Inflammatory macrophage (primary cell): ENCODE measurements at regions not wholly inside any gene's neighbourhood (a gene's known extent, or its start where the extent isn't known, plus 50 kb on each side); places are given as distances from the start of the nearest gene placed in this dataset.
A peak's percentile ranks its signal among the peaks of the same experiment; 100 is the strongest.
"Not testable (repeated sequence)": the region's sequence is repeated elsewhere in the genome, so short reads cannot be mapped to it uniquely, and the experiment has no call there.

ENCODE experiments used
- DNase-seq, 2 donors: peaks; one replicate each; pipeline ENCODE4 v3.0.0-alpha.2; 2020 to 2022

DNA sequence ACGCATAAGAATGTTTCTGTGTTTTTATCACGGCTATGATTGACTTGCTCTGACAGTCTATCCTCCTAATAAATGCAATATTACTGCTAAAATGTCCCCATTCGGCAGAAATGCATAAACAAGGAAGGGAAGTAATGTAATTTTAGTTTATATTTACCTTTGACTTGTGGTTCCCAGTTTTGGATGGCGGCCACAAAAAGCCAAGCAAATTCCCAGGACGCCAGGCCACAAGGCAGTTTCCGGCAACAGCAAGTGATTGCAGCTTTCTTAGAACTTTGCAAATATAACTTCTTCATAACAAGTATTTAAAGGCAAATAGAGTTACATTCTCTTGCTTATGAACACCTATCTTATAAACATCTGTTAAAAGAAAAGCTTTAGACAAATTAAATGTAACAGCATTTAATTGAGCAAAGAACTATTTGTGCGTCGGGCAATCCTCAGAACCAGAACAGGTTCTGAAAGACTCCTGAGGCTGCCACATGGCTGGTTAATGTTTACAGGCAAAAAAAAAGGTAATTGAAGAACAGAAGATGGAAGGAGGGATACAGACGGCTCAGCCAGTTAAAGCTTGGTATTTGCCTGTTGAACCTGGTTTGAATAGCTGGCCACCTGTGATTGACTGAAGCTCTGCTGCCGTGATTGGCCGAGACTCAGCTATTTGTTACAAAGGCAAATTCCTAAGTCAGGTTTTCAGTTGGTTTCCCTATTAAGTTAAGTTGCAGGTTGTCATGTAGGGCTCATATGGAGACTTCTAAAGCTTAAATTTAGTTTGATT lies 80.8 kb downstream of the C21orf91 start:
- no peak for DNase-seq

DNA sequence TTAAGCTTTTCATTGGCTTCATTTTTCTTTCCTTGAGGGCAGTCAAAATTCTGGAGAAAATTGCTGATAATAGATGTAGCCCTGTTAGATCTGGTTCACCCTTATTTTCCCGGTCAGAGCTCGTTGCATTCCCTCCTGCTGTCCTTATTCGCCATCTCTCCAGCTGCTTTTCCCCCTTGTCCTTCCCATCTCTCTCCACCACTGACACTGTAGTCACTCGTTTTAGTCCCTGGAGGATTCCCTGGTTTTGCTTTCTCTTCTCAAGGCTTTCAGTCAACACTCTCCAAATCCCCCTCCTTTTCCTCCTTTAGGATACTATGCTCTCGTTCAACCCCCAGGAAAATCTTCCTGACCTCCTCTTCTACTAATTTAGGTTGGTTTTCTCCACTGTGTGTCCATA lies 83.1 kb downstream of the C21orf91 start:
- no peak for DNase-seq

DNA sequence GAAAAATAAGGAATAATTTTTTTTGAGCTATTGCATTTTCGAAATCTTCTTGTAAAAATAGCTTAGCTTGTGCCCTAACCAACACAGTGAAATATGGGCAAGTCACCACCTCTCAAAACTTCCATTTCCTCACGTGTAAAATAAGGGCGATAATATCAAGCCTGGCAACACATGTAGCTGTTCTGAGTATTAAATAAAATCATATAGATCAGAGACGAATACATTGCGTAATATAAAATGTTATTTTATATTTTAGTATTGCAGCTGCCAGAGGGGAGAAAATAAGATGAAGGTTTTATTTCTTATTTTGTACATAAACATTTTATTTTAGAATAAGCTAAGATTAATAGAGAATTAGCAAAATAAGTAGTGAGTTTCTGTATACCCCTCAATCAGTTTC lies 85.9 kb downstream of the C21orf91 start:
- no peak for DNase-seq

DNA sequence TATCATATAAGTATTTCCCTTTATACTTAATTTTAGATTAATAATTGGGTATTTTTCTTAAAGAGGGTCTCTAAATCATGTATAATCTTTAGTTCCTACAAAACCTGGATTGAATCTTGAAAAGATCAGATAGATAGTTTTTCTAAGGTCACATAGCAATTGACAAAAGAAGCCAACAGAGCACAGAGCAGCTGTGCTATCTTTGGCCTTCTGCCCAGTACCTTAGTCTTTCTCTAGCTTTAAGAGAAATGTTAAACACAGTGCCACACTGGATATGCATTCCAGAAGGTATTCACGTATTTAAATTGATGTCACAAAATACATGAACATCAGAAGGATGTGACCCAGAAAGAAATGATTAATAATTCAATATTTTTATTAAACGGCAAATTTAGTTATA lies 86.8 kb downstream of the C21orf91 start:
- no peak for DNase-seq

DNA sequence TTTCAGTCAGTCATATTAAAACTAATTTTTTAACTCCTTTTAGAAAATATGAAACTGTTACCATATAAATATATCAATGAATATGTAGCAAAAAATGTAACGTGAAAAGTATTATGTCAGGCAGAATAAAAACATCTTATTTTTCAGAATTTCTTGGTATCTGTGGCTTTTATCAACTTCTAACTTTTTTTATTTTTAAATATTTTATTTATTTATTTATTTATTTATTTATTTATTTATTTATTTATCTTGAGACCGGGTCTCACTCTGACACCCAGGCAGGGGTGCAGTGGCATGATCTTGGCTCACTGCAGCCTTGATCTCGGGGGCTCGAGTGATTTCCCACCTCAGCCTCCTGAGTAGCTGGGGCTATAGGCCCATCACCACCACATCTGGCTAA lies 87.6 kb downstream of the C21orf91 start:
- DNase-seq = no peak

DNA sequence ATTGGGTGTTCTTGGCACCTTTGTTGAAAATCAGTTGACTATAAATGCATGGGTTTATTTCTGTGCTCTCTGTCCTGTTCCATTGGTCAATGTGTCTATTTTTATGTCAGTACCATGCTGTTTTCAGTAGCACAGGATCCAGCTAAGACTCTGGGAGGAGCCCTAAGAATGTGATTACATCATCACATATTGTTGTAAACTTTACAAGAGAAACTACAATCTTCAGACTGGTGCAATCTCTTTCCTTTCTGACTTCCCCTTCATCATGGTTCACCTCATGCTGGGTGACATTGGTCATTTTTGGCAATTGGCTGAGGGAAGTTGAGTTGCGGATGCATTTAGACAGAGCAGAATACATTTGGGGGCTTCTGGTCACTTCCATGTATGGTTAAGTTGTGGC lies 88.4 kb downstream of the C21orf91 start:
- peak; percentile 58 to 87 for DNase-seq

DNA sequence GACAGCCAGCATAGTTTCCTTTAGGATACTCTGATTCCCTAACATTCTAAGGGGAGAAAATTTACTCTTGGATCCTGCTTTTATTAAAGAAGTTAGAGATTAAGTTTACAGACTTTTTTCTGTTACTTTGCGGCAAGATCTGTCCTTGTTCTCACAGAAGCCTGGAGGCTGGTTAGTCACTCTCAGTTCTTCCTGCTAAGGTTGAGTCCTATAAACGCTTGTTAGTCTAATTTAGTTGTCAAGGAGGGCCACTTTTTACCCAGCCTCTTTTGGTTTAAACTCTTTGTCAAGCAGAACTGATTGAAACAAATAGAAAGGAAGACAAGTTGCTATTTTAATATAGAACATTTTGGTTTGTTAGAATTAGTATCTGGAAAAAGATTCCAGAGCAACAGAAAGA lies 89.7 kb downstream of the C21orf91 start:
- DNase-seq = no peak

DNA sequence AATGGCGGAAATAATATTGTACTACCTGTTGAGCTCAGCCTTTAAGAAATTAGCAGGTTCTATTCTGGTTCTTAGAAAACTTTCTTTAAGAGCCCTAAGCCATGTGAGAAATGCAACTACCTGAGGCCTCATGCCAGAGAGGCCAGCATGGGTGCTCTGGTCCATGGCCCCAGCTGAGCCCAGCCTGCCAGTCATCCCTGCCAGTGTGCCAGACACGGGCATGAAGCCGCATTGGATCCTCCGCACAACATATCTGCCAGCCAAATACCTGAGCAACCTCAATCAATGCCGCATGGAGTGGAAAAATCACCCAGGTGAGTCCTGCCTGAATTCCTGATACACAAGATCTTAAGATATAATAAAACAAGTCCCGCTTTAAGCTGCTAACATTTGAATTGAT lies 91.8 kb downstream of the C21orf91 start:
- no peak for DNase-seq

DNA sequence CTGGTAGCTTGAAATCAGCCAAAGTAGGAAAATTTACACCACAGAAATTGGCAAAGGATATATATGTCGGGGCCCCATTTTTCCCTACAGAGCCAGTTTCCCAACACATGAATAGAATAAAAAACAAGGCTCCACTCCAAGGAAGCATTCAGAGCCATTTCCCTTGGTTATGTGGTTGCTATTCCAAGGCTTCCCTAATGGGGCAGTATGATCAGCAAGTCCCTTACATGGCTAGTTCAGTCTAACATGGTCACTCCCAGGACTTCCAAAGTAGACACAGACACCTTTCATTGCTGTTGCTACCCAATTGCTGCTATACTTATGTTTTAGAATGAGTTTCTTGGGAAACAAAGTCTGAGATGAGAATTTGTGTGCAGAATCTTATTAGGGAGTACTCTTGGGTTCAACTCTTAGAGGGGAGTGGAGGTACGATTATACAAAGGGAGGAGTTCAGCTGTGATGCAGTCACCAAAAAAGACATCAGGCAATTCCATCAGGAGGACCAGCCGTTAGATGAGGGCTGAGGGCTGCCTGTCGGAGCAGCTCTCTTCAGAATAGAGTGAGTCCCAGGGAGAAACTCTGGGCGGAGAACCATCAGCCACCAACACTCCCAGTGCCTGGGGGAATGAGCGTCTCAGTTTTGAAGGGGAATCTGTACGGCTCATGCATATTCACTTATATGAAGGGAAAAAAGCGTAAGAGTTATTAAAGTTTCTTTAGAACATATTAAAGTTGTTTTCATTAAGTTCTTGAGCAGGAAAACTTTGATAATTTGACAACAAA lies 92.9 kb downstream of the C21orf91 start:
- peak in 1 of 2 donors; percentile 5 for DNase-seq

DNA sequence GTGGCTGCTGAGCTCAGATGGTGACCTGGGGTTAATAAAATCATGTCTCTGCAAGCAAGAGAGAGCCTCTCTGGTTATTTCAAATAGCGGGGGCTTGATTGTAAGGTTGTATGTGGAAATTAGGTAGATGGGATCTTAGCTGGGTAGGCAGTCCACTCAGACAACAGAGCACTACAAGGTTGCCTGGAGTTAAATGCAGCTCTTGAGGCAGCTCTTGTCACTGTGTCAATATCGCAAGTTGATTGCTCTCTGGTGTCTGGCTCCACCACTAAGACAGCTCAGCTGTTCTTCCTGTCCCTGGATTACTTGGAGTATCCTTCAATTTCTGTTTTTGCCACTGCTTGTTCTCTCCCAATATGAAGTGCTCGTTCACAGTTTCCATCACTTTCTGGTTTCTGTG lies 93.8 kb downstream of the C21orf91 start:
- no peak for DNase-seq

DNA sequence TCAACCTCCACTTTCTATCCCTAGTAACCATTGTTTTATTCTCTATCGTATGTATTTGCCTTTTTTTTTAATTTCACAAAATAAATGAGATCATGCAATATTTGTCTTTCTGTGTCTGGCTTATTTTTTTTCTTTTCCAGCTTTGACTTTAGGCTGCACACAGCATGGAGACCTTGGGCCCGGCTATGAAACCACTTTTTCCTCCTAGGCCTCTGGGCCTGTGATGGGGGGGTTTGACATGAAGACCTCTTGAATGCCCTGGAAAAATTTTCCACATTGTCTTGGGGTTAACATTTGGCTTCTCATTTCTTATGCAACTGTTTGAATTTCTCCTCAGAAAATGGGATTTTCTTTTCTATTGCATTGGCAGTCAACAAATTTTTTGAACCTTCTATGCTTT lies 100.2 kb upstream of the BTG3 start:
- DNase-seq = no peak

DNA sequence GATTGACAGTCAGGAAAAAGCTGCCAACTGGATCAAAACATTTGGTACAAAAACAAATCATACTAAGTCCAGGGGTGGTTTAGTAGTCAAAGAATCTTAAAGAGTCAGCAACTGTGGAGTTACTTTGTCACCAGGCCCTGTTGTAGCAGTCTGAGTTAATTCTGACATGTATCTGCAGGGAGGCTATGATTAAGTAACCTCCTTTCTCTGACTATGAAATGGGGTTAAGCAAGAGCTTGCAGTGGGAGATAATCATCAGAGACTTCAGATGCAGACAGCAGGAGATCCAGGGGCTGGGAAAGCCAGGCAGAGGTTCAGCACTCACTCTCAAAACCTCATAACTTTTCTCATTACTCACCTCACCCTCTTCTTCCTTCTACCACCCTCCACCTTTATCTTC lies 99.2 kb upstream of the BTG3 start:
- peak in 1 of 2 donors; percentile 10 for DNase-seq

DNA sequence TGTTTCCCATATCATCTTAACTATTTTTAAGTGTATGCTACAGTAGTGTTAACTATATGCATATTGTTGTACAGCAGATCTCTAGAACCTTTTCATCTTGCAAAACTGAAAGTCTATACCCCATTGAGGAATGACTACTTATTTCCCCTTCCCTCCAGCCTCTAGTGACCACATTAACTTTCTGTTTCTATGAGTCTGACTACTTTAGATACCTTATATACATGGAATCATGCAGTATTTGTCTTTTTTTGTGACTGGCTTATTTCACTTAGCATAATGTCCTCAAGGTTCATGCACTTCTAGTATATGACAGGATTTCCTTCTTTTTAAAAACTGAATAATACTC lies 96.5 kb upstream of the BTG3 start:
- no peak for DNase-seq

DNA sequence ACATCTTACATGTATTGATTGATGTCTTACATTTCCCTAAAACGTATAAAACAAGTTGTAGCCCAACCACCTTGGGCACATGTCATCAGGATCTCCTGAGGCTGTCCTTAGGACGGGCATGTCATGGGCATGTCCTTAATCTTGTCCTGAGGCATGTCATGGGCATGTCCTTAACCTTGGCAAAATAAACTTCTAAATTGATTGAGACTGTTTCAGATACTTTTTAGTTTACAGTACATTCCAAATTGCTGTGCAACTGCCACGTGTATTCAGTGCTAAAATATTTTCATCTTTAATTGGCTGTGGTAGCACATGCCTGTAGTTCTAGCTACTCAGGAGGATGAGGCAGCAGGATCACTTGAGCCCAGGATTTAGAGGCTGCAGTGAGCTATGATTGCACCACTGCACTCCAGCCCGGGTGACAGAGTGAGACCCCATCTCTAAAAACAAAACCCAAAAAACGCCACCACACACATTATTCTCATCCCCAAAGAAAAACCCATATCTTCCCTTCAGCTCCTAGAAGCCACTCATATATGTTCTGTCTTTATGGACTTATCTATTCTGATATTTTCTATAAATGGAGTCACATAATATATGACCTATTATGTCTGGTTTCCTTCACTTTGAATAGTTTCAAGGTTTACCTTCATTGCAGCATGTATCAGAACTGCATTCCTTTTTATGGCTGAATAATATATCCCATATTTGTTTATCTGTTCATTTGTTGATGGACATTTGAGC lies 96.0 kb upstream of the BTG3 start:
- DNase-seq = no peak

DNA sequence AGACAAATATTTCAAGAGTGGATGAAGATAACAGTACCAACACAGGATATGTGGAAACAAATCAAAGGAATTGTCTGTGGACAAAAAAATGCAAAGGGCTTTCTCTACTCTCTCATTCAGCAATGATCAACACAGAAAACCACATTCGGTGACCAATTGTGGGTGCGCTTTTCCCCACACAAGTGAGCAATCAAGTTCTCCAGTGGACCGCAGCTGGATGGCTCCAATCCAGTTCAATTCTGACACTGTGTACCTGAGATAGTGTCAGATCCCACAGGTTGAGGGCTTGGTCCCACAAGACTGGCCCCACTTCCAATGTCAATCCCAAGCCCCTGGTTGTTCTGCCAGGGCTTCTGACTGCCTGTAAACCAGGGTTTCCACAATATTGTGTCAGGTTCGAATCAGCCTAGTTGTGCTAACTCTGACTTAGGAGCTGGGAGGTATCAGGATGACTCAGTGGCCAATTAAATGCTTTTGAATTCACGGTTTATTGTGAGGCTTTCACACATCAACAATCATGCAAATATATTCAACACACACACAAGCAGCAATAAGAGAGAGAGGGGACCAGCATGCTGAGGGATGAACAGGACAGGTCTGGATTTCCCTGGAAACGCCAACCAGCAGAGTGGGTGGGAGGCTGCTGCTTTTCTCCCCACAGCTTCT lies 87.0 kb upstream of the BTG3 start:
- no peak for DNase-seq

DNA sequence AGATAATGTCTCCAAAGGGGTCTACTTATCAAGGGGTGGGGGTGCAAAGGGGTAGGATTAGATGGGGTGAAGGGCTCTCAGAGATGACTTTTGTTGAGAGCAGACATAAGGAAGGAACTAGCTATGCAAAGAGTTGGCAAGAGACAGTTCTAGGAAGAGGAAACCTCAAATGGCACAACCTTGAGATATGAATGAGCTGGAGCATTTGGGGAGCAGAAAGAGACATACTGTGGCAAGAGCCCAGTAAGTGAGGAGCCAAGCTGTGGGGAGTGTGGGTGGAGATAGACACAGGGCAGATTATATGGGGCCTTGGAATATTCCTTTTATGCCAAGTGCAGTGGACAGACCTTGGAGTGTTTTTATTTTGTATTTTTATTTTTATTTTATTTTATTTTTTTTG lies 84.8 kb upstream of the BTG3 start:
- DNase-seq = no peak

DNA sequence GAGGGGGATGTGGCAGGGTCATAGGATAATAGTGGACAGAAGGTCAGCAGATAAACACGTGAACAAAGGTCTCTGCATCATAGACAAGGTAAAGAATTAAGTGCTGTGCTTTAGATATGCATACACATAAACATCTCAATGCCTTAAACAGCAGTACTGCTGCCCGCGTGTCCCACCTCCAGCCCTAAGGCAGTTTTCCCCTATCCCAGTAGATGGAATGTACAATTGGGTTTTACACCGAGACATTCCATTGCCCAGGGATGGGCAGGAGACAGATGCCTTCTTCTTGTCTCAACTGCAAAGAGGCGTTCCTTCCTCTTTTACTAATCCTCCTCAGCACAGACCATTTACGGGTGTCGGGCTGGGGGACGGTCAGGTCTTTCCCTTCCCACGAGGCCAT lies 81.7 kb upstream of the BTG3 start:
- DNase-seq = not testable (repeated sequence)

DNA sequence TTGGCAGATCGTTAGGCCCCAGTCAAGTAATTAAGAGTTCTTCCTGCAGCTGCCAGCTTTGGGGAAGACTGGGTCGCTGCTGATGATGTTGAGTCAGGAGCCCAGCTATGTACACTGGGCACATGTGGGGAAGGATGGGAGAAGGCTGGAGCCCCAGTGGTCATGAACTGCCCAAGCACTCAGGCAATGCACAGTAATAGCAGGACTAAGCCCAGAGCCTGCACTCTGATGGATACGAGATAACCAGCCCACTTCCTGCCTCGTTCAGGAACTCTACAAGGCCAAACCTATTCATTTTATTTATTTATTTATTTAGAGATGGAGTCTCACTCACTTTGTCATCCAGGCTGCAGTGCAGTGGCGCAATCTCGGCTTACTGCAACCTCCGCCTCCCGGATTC lies 81.1 kb upstream of the BTG3 start:
- no peak for DNase-seq

DNA sequence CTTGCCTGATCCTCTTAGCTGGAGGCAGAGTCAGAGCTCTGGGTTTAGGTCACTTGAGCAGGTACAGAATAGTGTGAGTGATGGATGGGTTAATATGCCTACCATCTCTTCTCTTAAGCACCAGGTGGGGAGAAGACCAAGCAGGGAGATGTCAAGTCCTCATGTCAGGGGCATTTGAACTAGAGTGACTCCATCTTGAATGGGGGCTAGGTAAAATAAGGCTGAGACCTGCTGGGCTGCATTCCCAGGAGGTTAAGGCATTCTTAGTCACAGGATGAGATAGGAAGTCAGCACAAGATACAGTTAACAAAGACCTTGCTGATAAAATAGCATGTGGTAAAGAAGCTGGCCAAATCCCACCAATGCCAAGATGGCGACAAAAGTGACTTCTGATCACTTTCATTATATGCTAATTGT lies 77.4 kb upstream of the BTG3 start:
- no peak for DNase-seq

DNA sequence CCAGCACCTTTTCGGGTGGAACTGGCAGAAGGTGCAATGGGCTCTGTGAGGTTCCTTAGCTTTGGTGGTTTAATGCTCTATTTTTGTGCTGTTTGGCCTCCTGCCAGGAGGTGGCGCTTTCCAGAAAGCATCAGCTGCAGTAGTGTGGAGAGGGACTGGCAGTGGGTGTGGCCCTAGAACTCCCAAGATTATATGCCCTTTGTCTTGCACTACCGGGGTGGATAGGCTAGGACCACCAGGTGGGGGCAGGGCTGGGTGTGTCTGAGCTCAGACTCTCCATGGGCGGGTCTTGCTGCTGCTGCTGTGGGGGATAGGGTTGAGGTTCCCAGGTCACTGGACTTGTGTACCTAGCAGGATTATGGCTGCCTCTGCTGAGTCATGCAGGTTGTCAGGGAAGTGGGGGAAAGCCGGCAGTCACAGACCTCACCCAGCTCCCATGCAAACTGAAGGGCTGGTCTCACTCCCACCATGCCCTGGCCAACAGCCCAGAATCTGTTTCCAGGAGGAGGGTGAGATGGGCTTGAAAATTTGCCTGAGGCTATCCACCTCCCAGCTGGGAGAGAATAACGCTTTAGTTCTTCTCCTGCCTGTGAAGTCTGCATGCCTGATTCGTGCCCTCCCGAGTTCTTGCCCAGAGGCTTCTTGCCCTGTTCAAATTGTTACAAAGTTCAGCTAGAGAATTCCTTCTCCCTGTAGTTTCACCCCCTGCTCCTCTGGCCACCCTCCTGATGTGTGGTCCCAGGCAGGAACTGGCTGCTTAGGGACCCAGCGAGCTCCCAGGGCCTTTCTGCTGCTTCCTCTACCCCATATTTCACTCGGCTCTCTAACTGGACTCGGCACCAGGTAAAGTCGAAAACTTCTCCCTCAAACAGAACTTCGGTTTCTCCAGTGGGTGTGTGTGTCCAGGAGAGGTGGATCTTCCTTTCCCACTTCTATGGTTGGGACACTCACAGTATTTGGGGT lies 76.5 kb upstream of the BTG3 start:
- DNase-seq = no peak

DNA sequence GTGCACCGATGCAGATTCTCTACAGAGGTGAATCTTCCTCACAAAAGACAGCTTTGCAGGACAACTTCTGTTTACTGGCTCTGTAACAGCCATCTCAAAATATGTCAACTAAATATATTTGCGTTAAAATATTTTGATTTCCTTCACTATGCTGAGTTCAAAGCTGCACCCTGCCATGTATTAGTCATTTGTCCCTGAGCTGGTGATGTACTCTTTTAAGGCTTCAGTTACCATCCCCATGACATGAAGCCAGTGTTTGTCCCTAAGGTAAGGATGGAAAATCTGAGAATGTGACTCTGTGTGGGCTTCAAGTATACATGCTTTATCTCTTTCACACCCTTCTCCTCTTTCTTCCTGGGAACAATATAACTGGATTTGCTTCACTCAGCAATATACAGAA lies 70.2 kb upstream of the BTG3 start:
- no peak for DNase-seq
